Choroid plexus epithelial cell (primary cell): ENCODE measurements at regions not wholly inside any gene's neighbourhood (a gene's known extent, or its start where the extent isn't known, plus 50 kb on each side); places are given as distances from the start of the nearest gene placed in this dataset.

Source experiments
- DNase-seq: peaks from one replicate; pipeline ENCODE4 v3.0.0-alpha.2; 2010; ENCODE audit warnings: low read depth
- H3K4me3 ChIP-seq: 2 replicates; pipeline ENCODE4 v1.5.1; 2011; ENCODE audit warnings: low read depth, mild to moderate bottlenecking, control low read depth, low read length, moderate library complexity
- TF ChIP-seq, protein P1 (sequence below): conservative IDR thresholded peaks from 2 replicates; pipeline ENCODE4 v1.5.1; 2011; ENCODE audit warnings: low read depth, mild to moderate bottlenecking, control low read depth, inconsistent platforms, low read length, moderate library complexity

GRCh38 chr4:3673716-3674478, 92.3 kb upstream of the ADRA2C start:
- no peak overlapping the region for H3K4me3 ChIP-seq
- TF ChIP-seq, protein P1, sequence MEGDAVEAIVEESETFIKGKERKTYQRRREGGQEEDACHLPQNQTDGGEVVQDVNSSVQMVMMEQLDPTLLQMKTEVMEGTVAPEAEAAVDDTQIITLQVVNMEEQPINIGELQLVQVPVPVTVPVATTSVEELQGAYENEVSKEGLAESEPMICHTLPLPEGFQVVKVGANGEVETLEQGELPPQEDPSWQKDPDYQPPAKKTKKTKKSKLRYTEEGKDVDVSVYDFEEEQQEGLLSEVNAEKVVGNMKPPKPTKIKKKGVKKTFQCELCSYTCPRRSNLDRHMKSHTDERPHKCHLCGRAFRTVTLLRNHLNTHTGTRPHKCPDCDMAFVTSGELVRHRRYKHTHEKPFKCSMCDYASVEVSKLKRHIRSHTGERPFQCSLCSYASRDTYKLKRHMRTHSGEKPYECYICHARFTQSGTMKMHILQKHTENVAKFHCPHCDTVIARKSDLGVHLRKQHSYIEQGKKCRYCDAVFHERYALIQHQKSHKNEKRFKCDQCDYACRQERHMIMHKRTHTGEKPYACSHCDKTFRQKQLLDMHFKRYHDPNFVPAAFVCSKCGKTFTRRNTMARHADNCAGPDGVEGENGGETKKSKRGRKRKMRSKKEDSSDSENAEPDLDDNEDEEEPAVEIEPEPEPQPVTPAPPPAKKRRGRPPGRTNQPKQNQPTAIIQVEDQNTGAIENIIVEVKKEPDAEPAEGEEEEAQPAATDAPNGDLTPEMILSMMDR: no peak
- DNase-seq: no peak

DNA sequence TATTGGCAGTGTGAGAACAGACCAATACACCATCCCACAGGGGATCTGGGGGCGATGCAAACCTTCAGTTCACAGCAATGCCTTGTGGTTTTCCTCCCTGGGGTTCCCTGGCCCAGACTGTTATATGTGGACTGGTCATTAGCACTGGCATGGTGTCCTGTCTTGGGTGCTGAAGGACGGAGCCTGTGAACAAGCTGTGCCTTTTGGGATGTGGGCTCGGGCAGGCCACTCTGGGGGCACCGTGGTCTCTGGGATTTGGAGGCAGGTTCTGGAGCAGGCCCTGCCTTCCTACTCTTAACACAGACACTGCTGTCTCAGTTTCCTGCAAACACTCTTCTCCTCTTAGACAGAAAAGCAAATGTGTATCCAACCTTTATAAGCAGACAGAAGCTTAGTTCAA, 93.0 kb upstream of the ADRA2C start:
- no peak overlapping the region for H3K4me3 ChIP-seq
- TF ChIP-seq, protein P1: no peak
- no peak for DNase-seq

DNA sequence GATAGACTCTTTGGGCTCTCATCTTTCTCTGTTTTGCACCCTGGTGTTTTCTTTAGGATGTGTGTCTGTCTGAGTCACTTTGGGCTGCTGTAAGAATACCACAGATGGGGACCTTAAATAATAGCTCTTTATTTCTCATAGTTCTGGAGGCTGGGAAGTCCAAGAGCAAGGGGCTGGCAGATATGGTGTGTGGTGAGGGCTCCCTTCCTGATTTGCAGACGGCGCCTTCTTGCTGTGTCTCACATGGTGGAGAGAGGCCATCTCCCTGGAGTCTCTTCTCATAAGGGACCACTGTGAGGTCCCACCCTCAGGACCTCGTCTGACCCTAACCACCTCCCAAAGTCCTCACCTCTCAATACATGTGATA, 93.7 kb upstream of the ADRA2C start:
- H3K4me3 ChIP-seq: no peak overlapping the region
- DNase-seq: no peak
- TF ChIP-seq, protein P1: no peak

DNA sequence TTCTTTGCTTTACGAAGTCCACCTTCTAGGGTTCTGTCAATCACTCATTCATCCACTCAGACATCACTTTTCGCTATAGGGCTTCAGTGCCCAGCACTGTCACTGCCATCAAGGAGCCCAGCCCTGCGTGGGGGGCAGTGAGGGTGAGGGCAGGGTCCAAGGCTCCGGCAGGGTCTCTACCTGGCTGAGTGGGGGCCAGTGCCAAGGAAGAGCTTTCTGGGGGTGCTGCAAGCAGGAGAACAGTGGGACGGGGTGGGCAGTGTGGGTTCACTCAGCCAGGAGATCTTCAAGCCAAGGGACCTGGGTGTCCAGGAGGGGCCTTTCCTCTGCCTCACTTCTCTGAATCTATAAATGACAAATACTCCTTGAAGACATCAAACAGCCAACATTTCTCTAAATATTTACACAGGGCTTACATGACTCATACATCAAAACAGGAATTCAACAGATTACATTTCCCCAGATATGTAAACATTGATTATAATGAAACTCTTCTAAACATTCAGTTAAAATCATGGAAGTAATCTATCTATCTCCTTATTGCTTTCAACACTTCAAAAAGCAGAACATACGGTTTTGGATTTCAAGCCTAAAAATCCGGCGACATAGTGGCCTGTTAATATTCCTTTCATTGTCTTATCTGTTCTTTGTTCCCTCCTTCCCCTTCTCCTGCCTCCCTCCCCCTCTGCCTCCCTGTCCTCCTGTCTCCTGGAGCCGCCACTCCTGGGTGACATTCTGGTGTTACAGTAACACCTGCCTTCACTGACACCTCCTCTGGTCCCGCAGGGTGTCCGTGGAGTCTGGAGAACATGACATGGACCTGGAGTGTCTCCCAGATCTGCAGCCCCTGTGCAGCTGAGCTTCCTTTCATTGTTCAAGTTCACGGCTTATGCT, 94.4 kb upstream of the ADRA2C start:
- no peak overlapping the region for H3K4me3 ChIP-seq
- TF ChIP-seq, protein P1: no peak
- peak; percentile 3 for DNase-seq

DNA sequence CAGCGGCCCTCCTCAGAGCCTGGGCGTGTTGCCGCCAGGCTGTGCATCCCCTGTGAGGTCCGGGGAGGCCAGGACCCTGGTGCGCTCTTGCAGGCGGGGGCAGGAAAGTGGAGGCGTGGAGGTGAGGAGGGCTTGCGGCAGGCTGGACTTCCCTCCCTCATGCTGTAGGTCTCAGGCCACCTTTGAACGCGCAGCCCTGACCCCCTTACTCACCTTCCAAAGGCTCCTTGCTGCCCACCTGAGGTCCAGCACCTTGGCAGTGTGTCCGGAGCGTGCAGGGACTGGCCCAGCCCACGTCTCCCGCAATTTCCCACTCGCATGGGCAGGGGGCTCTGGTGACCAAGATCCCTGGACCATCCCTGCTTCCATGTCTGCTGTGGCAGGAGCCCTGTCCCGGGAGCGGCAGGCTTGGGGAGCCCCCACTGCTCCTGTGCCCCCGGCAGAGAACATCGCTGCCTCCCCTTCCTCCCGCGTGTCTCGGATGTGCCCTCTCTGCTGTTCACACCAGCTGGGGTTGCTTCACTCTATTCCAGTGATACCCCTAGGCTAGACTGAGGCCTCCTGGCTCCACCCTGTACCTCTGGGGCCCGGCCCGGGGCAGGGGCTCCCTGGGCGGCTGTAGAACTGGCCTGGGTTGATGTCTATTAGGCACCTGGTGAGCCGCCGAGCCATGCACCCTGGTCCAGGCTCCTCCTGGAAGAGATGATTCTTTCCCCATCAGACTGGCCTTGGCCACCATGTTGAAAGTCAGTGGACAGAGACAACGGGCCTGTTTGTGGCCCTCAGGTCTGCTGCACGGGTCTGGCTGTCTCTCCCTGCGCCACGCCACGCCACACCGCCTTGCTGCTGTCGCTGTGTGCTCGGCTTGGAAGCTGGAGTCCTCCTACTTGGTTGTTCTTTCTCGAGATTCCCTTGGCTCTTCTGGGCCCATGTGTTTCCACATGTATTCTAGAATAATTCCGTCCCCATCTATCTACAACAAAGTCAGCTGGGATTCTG, 95.4 kb upstream of the ADRA2C start:
- TF ChIP-seq, protein P1: no peak
- no peak overlapping the region for H3K4me3 ChIP-seq
- DNase-seq: no peak

DNA sequence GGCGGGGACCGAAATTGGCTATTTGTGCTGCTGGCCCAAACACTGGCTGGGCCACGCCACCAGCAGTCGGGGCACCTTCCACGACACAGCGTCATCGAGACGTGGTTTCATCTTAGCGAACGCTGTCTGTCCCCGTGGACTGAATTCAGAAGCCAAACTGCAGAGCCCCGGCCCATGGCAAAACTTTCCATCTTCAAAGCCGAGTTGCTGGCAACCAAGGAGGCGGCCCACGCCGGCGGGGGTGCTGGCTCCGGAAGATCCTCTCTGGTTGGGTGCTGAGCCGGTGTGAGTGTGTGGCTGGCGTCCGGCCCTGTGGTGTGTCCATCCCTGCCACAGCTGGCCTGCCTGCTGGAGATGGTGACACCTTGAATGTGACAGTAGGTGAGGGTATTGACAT, 96.6 kb upstream of the ADRA2C start:
- H3K4me3 ChIP-seq: no peak overlapping the region
- DNase-seq: no peak
- TF ChIP-seq, protein P1: no peak
